Stimulated activated CD4-positive, alpha-beta T cell treated with anti-CD3 and anti-CD28 coated beads, Interleukin-1b, Interleukin-23, amount 100 ng/mL, for 48 hours (primary cell): ENCODE measurements at regions not wholly inside any gene's neighbourhood (a gene's known extent, or its start where the extent isn't known, plus 50 kb on each side); places are given as distances from the start of the nearest gene placed in this dataset.
"Not testable (repeated sequence)": the region's sequence is repeated elsewhere in the genome, so short reads cannot be mapped to it uniquely, and the experiment has no call there.

Experiments used
- DNase-seq: peaks from one replicate; pipeline ENCODE4 v3.0.0-alpha.2; 2020

- not testable (repeated sequence) for DNase-seq
These were observed 93.2 kb upstream of the RPH3AL start, which contains the start of gene RFLNB for GRCh38 chr17:445839-446238. Gene RFLNB (minus strand): TSS chr17:445939.

DNA sequence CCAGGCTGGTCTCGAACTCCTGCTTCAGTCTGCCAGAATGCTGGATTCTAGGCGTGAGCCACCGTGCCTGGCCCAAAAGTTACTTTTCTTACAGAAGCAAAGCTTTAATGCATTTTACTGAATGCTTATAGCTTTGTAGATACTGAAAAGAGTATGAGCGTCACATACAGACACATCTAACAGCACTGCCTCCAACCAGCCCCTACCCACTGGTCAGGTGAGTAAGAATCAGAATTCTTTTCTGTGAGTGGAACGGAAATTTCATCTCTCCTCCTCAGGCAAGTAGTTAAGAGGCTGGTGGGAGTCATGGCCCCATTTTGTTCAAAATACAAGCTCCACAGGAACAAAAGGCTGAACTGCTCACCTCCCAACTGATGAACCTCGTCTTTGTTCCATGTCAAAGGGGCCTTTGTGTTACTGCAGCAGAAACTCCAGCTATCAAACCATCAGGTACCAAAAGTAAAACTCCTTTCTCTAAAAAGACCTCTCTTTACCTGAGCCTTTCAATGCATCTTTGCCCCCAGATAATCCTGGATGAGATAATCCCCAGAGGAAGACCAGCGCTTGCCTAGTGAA lies 92.4 kb upstream of the RPH3AL start:
- DNase-seq: no peak

- no peak for DNase-seq
These were observed 90.5 kb upstream of the RPH3AL start for GRCh38 chr17:443109-443508.

DNA sequence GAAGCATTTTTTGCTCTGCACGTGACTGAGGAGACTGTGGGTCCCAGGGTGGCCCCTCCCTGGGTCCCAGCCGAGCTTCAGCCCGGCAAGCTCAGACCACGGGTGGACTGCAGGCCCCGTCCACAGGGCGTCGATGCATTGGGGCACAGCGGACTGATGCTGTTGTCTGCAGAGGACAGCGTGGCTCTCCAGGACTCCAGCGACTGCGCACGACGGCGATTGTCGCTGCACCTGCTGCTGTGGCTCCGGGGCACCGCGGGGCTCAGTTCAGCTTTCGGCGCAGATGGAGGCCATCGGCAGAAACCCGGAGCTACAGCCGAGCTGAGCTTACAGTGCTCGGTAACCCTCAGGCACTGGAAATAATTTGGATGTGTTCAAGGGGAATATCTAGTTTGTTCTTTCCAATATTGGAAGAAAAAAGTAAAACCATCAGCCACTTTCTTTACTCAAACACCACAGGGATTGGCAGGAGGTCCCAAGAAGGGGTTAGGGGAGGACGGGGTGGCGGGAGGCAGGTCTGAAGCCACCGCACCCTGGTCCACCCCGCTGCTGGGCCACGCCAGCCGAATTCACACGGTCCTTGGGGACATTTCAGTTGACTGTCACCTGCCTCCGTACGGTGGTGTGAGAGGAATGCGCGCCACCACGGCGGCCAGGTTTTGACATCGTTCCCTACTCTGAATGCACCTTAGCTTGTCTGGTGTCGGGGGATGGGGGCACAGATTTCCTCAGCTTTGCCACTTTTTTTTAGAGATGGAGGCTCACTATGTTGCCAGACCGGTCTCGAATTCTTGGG lies 88.7 kb upstream of the RPH3AL start:
- no peak for DNase-seq

DNA sequence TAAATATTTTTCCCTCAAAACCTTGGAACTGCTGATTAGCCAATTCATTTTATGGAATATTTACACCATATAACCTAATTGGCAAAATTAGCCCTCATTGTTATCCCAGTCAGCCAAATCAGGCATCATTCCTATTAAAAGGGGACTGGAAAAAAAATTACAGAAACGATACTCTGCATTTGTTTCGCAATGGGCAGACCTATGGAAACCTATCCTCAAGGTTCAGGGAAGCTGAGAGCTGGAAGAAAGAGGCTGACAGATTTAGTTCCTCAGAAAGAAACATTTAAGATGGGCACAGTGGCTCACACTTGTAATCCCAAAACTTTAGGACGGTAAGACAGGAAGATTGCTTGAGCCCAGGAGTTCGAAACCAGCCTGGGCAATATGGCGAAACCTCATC lies 85.6 kb upstream of the RPH3AL start:
- no peak for DNase-seq

DNA sequence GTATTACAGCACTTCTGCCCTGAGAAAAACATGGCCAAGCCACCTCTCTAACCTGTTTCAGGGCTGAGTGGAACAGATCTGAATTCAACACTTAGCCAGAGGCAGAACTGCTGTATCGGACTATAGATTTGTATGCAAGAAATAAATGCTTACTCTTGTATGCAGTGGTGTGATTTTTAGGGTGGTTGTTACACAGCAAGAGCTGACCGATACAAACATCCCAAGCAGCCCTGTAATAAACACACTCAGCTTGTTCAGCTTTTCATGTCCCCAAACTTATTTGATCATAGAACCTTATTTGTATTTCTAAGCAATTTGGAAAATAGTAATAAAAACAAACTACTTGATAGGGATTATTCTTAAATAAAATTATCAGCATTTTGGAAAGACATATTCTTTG lies 84.9 kb upstream of the RPH3AL start:
- no peak for DNase-seq

DNA sequence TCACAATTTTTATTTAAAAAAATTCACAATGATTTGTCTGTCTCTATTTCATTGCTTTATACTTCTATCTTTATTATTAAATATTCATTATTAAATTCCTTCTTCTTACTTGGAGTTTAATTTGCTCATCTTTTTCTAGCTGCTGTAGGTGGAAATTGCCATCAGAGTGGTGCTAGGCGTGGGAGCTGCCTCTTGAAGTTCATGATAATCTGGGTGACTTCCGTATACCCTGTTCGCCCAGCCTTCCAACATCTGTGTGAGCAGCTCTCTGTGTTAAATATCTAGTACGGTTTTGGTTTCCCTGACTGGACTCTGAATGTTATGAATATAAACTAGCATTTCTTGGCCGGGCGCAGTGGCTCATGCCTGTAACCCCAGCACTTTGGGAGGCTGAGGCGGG lies 84.0 kb upstream of the RPH3AL start:
- DNase-seq: no peak

DNA sequence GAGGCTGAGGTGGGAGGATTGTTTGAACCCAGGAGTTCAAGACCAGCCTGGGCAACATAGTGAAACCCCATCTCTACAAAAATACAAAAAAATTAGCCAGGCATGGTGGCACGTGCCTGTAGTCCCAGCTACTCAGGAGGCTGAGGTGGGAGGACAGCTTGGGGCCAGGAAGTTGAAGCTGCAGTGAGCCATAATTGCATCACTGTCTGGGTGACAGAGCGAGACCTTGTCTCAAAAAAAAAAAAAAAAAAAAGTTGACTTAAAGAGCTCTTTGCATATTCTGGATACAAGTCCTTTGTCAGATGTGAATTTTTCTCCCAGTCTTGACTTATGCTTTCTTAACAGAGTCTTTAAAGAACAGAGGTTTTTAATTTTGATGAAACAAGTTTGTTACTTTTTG lies 79.9 kb upstream of the RPH3AL start:
- DNase-seq: not testable (repeated sequence)

DNA sequence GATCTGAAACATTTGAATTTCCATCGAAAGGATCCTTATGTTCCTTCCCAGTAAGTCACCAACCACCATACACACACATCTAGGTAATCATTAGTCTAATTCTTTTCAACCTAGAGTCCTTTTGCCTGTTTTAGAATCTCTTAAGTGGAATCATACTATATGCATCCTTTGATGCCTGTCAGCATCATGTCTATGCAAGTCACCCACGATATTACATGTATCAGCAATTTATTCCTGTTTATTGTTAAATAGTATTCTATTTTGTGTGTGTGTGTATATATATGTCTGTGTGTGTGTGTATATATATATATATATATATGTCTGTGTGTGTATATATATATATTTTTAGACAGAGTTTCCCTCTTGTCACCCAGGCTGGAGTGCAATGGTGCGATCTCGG lies 78.9 kb upstream of the RPH3AL start:
- no peak for DNase-seq

DNA sequence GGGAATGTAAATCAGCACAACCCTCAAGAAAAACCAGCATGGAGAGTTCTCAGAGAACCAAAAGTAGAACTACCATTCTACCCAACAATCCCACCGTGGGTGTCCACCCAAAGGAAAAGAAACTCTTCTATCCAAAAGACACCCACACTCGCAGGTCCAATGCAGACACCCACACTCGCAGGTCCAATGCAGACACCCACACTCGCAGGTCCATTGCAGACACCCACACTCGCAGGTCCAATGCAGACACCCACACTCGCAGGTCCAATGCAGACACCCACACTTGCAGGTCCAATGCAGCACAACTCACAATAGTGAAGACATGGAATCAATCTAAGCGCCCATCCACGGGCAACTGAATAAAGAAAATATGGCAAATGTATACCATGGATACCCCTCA lies 77.0 kb upstream of the RPH3AL start:
- no peak for DNase-seq

DNA sequence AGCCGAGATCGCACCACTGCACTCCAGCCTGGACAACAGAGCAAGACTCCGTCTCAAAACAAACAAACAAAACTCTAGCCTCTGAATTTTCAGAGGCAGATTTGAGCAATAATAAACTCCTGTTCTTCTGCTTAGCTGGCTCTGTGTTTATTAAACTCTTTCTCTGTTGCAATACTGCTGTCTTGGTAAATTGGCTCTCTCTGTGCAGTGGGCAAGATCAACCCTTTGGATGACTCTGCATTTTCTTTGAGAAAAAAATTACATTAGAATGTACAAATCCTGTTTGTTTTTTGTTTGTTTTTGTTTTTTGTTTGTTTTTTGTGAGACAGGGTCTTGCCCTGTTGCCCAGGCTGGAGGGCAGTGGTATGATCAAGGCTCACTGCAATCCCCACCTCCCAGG lies 75.8 kb upstream of the RPH3AL start:
- DNase-seq: no peak

GRCh38 chr17:427891-428290 lies 75.3 kb upstream of the RPH3AL start:
- DNase-seq: no peak

DNA sequence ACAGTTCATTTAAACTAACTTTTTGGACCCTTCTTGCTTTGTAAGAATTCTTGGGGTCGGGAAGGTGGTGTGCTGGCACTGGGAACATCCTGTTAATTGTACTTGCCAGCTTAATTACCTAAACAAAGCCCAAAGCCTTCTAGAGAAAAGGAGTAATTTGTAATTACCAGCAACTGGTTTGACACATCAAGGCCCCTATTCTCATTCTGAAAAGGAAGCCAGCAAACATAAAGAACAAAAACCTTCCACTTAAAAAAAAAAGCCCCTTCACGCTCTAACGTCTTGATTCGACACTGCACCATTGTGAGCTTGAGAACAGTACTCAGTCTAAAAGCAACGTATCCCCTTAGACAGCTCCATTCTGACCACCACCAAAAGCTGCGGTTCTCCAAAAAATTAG lies 74.7 kb upstream of the RPH3AL start:
- no peak for DNase-seq

DNA sequence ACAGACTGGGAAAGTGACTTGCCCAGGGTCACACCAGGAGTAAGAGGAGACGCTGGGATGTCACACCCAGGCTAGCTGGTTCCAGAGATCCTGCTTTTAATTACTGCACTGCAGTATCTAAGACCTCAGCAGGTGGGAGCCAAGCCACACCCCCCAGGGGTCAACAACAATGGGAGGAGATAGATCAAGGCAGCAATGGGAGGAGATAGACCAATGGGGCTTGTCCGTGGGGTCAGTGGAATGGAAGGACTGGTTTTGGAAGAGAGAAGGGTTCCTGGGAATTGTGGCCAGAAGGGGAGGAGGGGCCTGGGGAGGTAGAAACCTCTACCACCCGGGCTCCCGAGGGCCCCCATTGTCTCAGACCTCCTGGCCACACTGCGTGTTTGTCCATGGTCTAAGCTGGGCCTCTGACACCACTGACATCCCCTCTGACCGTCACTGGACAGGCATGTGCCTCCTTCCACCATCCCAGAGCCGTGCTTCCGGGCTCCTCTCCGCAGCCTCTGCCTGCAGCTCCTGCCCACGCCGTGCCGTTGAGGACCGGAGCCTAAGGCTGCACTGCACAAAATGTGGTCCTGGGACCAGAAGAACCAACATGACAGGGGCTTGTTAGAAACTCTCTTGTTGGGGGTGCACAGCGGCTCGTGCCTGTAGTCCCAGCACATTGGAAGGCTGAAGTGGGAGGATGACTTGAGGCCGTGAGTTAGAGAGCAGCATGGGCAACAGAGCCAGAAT lies 69.8 kb upstream of the RPH3AL start:
- no peak for DNase-seq

DNA sequence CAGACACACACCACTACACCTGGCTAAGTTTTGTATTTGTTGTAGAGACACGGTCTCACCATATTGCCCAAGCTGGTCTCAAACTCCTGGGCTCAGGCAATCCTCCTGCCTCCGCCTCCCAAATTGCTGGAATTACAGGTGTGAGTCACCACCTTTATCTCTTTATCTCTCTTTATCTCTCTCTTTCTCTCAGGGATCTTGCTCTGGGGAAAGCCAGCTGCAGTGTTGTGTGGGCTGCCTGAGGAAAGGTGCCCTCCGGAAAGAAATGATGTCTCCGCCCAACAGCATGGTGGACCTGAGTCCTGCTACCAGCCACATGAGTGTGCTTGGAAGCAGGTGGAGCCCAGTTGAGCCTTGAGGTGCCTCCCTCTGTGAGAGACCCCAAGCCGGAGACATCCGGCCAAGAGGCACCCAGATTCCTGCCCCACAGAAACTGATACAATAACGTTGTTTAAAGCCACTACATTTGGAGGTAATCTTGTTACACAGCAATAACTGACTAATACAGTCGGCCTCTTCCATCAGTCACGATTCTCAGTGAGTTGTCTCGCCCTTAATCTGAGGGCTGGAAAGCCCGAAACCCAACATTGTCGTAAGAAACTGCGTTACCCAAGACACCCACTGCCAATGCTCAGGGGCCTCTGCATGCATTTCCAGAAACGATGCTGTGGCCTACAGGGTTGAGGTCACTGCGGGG lies 68.0 kb upstream of the RPH3AL start:
- no peak for DNase-seq

DNA sequence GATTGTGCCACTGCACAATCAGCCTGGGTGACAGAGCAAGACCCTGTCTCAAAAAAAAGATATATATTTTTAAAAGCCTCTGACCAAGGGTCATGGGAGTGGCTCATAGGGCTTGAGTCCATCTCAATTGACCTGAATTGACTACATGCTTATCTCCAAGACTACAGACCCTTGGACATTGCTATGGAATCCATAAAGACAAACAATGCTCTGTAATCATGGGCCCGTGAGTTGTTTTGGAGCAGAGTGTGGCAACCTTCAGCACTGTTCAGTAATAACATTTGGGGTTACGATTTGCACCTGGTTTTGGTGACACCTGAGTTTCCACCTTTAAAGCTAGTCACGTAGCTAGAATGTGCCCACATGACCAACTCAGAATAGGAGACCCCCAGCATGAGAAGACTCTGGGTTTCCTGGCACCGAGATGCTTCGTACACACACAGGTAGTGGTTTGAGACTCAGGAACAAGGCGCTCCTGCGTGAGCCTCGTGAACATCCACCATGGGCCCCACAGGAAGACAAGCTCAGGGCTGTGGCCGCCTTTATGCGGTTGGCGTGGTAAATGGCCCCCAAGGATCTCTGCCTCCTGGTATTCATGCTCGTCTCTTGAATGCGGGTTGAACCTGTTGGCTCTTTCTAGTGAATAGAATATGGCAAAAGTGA lies 66.6 kb upstream of the RPH3AL start:
- peak; percentile 36 for DNase-seq

DNA sequence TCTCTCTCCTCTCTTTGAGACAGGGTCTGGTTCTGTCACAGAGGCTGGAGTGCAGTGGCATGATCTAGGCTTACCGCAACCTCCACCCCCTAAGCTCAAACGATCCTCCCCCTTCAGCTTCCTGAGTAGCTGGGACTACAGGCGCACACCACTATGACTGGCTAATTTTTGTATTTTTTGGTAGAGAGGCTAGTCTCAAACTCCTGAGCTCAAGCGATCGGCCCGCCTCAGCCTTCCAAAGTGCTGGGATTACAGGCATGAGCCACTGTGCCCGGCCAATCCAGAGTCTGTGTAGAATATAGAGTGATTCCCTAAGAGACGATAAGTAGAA lies 65.8 kb upstream of the RPH3AL start:
- peak; percentile 63 for DNase-seq

DNA sequence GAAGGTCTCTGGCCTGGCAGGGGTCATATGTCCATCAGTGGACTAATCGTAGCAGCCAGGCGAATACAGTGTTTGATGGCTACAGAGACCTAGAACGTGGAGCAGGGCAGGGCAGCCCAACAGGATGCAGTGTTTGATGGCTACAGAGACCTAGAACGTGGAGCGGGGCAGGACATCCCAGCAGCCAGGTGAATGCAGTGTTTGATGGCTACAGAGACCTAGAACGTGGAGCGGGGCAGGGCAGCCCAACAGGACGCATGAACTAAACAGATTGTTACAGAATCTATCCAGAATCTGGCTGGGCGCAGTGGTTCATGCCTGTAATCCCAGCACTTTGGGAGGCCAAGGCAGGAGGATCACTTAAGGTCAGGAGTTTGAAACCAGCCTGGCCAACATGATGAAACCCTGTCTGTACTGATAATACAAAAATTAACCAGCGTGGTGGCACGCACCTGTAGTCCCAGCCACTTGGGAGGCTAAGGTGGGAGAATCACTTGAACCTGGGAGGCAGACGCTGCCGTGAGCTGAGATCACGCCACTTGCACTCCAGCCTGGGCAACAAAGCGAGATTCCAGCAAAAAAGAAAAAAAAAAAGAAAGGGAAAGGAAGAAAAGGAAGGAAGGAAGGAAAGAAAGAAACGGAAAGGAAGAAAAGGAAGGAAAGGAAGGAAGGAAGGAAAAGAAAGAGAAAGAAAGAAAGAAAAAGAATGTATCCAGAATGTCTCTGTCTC lies 65.2 kb upstream of the RPH3AL start:
- no peak for DNase-seq

DNA sequence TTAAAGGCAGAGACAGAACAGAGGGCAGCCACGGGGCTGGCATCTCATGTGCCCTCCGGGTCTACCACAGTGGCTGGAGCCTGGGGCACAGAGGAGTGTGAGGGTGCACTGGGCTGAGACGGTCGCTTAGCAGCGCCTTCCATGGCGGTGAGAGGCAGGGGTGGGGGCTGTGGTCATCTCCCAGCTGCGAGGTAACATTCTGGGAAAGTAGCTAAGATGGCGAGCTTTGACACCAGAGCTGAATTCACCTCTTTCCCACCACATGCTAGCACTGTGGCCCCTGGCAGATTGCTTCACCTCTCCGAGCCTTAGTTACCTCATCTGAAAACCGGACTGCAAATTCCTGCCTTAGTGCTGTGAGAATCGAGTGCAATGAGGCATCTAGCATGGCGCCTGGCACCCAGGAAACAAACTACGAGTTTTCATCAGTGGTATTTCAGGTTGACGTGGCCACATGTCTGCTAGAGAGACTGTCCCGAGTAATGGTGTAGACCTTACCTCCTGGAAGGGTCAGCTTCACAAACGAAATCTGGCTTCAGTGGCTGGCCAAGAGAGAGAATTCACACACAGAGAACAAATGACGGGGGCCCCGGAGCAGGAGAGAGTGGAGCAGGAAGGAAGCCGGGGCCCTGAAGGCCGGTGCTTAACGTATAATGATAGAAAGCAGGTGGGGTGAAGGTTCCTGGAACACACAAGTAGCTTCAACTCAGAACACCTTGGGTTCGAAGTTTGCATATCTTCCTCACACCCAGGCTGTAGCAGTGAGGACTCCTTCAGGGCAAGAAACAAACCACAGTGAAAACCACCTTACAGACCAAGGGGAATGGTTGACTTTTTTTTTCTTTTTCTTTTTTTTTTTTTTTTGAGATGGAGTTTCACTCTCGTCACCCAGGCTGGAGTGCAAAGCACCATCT lies 63.9 kb upstream of the RPH3AL start:
- peak; percentile 62 for DNase-seq

GRCh38 chr17:413706-414380 lies 61.2 kb upstream of the RPH3AL start:
- no peak for DNase-seq

DNA sequence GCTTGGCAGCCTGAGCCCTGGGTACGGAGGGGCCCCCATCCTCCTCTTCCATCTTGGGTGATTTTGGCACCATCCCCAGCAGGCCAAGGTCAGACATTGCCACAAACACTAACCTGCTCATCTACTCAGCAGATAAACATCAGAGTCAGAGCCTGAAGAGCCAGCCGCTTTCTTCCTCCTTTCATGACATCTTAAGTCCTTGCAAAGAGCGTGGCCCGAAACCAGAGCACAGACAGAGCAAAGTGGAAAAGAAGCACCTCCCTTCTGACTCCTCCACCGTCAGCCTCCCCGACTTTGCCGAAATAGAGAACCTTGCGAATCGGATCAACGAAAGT lies 60.4 kb upstream of the RPH3AL start:
- DNase-seq: no peak
